Lower leg skin (tissue), 3 donors: ENCODE measurements at regions not wholly inside any gene's neighbourhood (a gene's known extent, or its start where the extent isn't known, plus 50 kb on each side); places are given as distances from the start of the nearest gene placed in this dataset.

ENCODE experiments used
- POLR2A ChIP-seq, 2 donors: fragments of 450-650 bp; IDR thresholded peaks; one replicate each; pipeline ENCODE4 v1.6.1; 2016 to 2017; ENCODE audit warnings: antibody characterized with exemption in 2 of 2, mild to moderate bottlenecking in 1 of 2, moderate library complexity in 1 of 2
- TF ChIP-seq, protein P1 (sequence below), 3 donors: fragments of 450-650 bp; IDR thresholded peaks; one replicate each; pipeline ENCODE4 v1.5.1; 2016; ENCODE audit warnings: antibody characterized with exemption in 3 of 3, mild to moderate bottlenecking in 3 of 3, moderate library complexity in 2 of 3

GRCh38 chr2:157203651-157204050, 53.9 kb upstream of the GALNT5 start:
- TF ChIP-seq, protein P1, sequence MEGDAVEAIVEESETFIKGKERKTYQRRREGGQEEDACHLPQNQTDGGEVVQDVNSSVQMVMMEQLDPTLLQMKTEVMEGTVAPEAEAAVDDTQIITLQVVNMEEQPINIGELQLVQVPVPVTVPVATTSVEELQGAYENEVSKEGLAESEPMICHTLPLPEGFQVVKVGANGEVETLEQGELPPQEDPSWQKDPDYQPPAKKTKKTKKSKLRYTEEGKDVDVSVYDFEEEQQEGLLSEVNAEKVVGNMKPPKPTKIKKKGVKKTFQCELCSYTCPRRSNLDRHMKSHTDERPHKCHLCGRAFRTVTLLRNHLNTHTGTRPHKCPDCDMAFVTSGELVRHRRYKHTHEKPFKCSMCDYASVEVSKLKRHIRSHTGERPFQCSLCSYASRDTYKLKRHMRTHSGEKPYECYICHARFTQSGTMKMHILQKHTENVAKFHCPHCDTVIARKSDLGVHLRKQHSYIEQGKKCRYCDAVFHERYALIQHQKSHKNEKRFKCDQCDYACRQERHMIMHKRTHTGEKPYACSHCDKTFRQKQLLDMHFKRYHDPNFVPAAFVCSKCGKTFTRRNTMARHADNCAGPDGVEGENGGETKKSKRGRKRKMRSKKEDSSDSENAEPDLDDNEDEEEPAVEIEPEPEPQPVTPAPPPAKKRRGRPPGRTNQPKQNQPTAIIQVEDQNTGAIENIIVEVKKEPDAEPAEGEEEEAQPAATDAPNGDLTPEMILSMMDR (IDR thresholded peaks at IDR 0.05): no peak
- TF ChIP-seq POLR2A (IDR thresholded peaks at IDR 0.05): no peak
